Stimulated activated naive CD4-positive, alpha-beta T cell treated with Interleukin-2 at 50 U/mL for 16 hours (primary cell): ENCODE measurements at regions not wholly inside any gene's neighbourhood (a gene's known extent, or its start where the extent isn't known, plus 50 kb on each side); places are given as distances from the start of the nearest gene placed in this dataset.
"Not testable (repeated sequence)": the region's sequence is repeated elsewhere in the genome, so short reads cannot be mapped to it uniquely, and the experiment has no call there.

Source experiments
- DNase-seq: peaks from one replicate; lab custom pipeline; 2025; lab: John Stamatoyannopoulos, UW

DNA sequence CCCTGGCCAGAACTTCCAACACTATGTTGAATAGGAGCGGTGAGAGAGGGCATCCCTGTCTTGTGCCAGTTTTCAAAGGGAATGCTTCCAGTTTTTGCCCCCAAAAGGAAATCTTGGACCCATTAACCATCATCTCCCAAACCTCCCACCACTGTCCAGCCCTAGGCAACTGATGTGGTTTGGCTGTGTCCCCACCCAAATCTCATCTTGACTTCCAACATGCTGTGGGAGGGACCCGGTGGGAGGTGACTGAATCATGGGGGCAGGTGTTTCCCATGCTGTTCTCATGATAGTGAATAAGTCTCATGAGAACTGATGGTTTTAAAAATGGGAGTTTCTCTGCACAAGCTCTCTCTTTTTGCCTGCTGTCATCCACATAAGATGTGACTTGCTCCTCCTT is 119.1 kb upstream of the RMDN2 start:
- not testable (repeated sequence) for DNase-seq

DNA sequence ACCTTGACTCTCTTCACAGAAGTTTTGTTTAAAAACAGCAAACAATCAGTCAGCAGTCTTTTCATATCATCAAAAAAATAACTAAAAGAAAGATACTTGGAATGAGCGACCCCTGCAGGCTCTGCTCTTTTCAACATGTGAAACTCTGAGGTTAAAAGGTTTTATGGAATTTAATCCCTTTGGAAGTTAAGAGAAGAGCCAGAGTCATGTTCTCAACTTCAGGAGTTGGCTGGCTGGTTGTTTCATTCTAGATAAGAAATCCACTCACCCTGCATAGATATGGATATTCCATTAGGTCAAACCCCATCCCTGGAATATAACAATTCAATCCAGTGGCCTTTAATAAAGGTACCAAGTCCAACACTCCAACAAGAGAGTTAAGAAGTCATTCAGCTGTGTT is 115.6 kb upstream of the RMDN2 start:
- DNase-seq: no peak

DNA sequence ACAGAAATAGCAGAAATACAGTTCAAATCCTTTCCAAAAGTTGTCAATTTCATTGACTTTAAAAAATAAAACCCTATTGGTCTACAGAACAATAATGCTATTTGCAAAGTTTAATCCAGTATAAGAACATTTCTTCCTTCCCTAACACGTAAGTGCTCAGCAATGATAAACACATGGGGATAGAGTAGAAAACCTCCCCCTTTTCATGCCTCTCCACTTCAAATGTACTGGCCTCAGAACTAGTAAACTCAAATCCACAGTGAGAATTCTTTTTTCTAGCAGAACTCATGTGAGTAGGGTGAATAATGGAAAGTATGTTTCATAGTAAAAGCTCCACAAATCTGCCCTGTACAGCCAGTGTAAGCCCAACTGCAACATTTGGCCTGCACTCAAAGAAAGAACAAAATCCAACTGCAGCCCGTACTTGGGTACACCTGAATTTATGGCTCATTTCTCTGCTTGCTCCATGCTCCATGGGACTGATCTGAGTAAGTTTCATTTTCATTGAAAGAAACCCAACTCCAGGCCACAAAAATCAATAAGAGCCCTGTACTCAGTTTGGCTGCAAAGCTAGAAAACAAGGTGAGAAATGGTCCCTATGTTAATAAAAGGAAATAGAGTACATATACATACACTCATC is 115.0 kb upstream of the RMDN2 start:
- no peak for DNase-seq

DNA sequence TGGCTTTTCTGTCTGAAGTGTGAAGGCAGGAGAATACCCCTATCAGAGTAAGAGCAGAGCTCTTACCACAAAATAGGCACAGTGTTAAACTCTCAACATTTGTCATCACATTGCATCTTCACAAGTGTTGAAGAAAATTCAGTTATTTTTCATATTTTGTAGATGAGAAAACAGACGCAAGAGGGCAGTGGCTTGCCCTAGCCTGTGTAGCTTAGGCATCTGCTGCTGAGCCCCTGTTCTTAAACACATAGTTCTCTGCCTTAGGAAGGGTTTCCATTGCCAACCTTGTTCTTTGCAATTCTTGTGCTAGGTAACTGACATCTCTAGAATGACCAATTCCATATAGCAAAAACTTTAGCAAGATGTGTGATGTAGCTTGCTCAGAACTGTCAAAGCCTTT is 112.7 kb upstream of the RMDN2 start:
- DNase-seq: no peak

DNA sequence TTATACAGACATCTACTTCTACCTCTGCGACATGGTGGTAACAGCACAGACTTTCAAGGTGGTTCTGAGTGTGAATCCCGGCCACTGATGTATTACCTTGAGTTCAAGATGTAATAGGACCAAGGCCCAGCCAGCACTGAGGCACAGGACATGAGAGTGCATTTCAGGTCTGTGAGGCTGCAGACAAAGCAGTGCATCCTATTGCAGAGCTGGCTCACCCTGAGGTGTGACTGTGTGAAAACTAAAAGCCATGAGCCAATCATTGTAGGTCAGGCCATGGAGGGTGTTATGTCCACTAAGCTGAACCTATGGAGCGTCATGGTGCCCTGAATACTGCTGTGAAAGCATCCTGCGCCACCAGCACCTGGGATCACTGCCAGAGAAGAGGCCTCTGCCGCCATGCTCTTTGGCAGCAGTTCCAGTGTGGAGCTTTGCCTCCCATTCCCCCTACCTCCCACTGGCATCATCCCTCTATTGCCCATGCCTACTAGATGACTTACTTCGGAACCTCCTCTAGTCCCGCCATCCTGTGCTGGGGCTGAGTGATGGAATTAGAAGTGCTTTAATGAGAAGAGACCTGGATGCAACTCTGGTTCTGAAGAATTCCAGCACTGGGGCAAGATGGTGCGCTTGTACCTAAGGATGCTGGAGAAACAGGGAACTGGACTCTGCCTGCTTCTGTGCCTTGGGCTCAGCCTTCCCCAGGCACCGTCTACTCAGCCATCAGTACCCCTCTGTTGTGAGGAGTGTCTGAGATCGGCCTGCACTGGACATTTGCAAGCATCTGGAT is 112.0 kb upstream of the RMDN2 start:
- no peak for DNase-seq

DNA sequence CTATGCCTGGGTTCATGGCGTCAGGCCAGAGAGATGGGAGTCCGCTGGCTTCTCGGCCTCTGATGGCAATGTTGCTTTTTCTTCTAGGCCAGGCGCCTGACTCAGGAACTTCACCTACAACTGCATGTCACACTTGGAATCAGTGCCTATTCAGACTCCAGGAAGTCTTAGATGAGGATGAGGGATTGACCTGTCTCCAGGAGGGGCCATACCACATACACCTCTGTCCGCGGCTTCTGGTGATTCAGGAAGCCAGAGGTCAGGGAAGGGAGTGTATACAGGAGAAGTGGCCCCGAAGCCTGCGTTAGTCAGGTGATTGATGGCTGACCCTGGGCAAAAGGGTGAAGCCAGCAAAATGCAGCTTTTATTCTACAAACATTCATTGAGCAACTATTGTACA is 109.1 kb upstream of the RMDN2 start:
- no peak for DNase-seq

DNA sequence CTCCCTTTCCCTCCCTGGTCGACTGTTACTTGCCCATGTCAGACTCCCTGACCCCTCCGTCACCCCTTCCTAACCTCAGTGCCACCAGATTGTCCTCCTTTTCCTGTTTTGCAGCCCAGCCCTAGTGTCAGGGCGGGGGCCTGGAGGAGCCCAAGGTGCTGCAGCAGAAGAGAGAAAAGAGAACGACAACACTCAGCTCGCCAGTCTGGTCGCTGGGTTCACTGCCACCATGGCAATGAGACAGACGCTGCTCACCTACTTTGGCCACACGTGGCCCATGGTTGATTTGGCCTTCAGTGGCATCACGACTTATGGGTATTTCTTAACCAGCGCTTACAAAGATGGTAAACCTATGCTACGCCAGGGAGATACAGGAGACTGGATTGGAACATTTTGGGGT is 108.4 kb upstream of the RMDN2 start:
- DNase-seq: no peak

DNA sequence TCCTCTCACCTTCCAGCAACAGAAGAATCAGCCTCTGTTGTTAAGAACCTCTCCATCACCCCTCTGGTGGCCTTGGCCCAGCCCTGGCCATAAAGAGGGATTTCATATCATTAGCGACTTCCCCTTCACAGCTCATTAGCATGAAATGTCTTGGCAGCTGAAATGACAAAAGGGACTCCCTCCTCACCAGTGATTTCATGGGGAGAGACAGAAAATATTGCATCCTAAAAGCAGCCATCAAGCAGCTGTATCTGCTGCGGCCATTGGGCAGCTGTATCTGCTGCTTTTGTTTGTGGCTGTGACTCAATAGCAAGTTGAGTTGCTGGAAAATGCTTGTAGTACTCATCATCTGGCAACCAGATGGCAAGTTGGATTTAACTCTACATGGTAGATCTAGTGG is 105.9 kb upstream of the RMDN2 start:
- DNase-seq: no peak

DNA sequence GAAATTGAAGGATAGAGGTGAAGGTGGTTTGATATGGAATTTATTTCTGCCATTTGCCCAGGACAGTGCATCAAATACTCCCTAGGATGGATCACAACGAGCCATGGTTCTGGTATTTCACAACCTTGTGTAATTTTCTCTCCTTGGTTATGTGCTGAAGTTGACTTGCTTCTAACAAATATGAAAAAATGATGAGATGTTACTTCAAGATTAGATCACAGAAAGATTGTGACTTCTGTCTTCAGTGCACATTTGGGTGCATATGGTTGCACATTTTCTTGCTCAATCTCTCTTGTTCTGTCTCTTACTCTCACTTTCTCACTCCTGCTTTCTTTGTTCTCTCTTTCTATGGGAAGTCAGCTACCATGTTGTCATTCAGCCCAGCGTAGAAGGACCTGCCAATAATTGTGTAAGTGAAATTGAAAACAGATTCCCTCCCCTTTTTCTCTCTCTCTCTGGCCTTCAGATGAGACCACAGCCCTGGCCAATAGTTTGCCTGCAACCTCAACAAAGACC is 104.6 kb upstream of the RMDN2 start:
- DNase-seq: no peak

DNA sequence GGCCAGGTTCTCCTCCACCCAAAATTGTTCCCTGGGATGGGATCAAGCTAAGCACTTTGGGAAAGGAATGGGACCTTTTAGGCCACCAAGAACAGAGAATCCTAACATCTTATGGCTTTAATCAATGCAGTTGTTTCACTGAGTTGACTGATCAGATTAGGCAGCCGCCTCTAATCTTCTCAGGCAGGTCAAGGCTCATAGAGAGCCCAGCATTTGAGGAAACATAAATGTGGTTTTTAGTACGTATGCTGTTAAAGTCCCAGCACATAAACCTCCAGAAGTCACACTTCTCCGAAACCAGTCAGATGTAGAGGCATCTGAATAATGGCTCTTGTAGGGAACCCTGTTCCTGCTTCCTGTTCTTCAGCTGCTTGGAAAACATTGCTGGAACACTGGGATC is 99.5 kb upstream of the RMDN2 start:
- no peak for DNase-seq

DNA sequence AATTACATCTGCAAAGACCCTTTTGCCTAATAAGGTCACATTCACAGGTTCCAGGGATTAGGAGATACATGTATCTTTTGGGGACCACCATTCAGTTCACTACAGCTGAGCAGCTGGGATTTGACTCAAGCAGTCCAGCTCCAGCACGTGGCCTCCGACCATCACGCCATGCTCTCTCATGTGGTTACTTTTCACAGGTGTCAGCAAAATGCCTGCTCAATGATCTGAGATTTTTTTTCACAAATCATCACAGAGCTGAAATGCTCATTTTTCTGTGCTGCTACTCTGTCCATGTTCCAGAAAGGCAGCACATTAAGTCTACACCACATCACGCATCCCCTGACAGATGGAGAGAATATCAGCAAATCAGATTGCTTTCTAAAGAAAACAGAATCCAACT is 98.5 kb upstream of the RMDN2 start:
- no peak for DNase-seq

DNA sequence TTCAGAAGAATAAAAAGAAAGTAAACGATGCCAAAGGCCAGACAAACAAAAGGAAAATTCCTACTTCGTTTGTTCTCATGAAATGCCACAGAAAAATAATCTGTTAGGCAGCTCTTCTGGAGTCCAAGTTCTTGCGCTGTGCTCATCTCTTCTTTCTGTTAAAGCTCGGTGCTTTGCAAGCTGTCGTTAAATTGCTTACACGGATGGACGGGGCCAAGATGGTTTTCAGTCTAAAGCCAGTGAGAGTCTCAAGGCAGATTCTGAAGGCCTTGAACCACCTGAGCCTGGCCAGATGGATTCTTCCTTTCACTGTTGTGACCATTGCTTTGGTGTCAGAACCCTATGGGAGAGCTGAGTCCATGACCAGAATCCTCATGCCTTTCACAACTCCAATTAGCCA is 97.6 kb upstream of the RMDN2 start:
- DNase-seq: no peak

DNA sequence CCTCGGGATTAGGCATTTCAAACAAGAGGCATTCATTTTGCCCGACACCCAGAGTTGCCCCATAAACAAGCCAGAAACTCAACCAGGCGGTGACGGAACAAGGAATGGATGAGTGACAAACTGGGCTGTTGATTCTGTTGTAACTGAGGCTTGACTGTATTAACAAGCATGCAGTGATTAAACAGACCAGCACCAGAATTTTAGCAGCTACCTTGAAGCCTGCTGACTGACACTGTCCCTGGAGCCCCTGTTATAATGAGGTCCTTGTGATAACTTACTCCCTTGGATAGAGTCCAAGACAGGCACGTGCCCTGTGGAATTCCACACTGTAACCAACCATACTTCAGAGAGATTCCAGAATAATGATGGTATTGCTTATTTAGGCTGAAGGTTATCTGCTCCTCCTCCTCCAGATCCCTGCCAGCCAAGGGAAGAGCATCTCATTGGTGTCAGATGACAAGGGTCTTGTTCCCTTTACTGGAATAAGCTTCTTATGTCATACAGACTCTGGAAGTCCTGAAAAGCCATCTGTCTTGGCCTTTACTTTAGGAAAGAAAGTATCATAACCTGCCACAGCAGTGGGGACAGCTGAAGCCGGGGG is 97.1 kb upstream of the RMDN2 start:
- DNase-seq: no peak

DNA sequence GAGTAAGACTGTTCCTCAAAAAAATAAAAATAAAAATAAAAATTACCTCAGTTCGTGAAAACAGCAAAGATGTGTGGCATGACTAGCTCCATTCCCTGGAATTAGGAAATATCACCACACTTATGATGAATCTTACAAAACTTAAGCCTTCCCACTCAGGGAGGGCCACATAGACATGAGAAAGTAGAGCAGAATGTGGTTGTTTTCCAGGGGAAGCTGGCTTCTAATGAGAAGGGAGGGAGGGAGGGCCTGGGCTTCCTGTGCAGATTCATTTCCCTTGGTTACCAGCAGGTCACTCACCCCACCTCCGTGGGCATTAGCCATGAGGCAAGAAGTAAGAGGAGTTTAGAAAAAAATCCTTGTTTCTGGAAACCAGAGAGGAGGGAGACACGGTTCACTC is 95.9 kb upstream of the RMDN2 start:
- no peak for DNase-seq

DNA sequence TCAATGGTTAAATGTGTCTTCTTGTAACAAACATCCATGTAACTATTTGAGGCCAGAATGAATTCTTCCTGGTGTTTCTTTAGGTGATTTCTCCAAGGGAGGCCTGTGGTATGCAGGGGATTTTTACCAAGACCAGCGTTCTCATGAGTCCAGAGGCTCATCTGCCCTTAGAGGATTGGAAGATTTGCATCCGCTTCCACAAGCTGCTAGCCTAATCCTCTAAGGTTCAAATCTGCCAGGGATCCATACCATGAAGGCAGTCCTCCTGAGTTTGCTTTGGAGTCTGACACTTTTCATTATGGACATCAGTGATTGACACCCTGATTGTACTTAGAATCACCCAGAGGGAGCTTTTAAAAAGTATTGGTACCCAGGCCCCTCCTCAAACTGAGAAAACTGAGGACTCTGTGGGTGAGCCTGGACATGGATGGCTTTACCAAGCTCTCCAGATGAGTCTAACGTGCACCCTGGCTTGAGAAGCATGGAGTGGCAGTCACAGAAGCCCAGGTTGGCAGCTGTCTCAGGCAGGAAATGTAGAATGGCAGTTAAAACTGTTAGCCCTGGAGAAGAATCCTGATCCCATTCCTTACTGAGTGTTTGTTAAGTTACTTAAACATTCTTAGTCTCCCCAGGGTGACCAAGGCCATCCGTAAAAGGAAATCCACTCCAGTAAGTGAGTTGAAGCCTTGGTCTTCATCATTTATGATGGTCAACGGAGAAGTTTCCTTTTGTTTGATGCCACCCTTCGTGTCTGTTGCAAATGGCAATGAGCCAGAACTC is 95.3 kb upstream of the RMDN2 start:
- no peak for DNase-seq

DNA sequence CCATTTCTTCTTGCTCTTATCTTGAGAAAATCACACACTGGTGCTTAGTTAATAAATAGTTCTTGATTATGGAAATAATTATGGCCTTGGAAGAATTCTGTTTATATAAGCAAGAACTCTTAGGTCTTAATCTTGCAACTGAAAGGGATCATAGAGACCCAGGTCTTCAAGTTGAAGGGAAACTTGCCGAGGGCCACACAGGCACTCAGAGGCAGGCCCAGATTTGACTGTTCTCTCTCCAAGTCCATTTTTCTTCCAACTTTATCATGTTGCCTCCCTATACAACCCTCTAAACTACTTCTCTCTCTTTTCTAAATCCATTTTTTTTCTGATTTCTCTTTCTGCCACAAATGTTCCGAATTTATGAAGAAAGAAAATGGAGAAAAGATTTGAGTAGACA is 94.5 kb upstream of the RMDN2 start:
- DNase-seq: no peak

DNA sequence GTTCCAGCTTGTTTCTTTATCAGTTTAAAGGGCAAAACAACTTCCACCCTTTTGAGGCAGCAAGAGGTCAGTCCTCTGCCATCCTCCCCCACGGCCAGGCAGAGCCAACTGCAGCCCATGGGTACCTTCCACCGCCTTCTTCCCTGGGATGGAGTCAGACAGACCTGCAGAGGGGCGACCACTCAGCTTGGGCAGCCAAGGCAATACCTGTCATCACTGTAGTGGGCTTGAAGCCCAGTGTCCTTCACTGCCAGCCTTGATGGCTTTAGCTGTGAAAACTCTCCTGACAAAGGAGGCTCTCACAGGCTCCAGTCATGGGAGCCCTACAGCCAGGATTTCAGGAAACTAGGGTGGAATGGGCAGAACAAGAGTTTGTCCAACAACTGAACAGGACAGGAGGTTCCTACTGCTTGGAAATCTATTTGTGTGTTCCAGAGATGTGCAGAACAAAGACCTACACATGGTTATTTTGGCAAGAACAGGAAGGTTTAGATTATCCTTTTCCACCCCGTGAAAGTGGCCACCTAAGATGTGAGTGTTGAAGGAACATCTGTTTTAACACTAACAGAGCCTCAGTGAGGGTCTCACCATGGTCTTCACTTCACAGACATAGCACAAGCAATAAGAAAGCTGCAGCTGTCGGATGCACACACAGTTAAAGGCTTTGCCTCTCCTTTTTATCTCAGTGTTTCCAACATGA is 93.9 kb upstream of the RMDN2 start:
- no peak for DNase-seq

DNA sequence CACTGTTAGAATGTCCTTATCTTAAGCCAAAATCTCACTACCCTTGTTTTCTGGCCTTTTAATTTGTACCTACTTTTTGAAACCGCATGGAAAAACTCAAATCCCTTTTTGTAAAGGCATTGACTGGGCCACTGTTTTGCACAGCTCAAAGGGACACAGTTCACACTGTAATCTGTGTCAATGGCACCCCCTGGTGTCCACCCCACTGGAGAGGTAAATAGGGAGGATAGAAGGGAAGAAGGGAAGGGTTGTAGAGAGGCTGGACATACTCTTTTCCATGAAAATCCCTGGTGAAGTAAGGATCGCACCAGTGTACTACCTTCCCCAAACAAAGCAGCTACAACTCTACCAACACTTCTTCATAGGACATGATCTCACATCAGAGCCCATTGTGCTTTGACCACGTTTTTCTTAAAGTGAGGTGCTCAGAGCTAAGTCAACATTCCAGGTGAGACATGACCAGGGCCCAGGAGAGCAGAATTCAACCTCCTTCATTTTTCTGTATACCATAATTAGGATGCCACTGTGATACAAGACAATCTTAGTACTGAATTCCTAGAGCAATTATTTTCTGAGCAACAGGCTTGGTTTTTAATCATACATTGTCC is 92.4 kb upstream of the RMDN2 start:
- peak; percentile 72 for DNase-seq

DNA sequence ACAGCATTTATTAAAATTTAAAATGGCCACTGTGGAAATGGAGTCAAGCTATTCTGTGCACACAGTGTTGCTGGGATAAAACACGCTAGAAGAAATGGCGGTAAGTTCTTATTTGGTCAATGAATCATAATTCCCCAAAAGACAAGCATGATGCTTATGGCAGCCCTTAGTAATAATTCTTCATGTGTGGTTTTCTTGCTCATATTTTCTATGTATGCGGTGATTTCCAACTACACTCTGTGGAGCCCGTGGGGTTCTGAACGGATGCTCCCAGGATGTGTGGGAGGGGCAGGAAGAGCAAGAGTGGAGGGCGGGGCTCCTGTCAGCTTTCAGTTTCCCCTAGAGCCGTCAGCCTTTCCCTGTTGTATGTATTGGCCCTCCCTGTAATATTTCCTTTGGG is 91.7 kb upstream of the RMDN2 start:
- no peak for DNase-seq

DNA sequence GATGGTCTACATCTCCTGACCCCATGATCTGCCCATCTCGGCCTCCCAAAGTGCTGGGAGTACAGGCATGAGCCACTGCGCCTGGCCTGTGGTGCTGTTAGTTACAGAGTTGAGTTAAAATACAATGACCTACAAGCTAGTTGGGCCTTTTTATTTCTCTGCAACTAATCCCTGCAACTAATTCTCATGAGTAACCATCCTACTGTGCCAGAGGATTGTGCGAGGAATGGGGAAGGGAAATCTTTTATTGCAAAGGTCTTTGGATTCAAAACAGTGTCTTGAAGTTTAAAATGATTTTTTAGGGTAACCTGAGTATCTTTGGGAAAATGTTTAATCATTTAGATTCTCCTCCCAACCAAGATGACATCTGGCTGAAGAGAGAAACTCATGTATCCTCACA is 88.8 kb upstream of the RMDN2 start:
- DNase-seq: no peak

DNA sequence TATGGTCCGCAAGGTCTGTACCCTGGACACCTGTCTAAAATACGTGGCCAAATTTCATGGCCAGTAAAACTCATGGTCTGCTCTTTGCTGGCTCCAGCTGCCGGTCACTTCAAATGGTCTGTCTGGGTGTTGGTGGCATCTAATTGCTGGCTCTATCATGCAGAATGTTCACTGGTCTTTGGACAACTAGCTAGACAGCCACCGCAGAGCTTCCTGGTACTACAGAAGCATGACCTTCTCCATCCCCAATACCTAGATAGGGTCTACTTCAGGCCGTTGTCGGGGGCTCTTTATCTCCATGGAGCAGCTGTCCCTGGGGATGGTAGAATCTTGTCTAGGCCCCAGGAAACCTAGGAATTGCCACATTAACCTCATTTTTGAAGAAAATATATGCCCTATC is 88.4 kb upstream of the RMDN2 start:
- DNase-seq: no peak
